ENCODE measurements at regions not wholly inside any gene's neighbourhood (a gene's known extent, or its start where the extent isn't known, plus 50 kb on each side); places are given as distances from the start of the nearest gene placed in this dataset.

DNA sequence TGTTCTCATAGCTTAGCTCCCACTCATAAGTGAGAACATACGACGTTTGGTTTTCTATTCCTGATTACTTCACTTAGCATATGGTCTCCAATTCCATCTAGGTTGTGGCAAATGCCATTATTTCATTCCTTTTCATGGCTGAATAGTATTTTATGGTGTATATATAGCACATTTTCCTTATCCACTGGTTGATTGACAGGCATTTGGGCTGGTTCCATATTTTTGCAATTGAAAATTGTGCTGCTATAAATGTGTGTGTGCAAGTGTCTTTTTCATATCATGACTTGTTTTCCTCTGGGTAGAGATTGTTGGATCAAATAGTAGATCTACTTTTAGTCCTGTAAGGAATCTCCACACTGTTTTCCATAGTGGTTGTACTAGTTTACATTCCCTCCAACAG lies 133.0 kb upstream of the TAB2 start:
- H3K36me3 ChIP-seq, result no peaks in the 10 kb centered on the region
- no peaks in the 10 kb centered on the region for H3K4me1 ChIP-seq
- no peak overlapping the region for H3K27ac ChIP-seq
- H3K27me3 ChIP-seq, result no peaks in the 10 kb centered on the region
- ATAC-seq (no peak), DNase-seq (no peak)
- intact Hi-C loops (cut with DNase I), result no loop called here
- WGBS, 4 donors, result 90 to 97% (median 93%) methylated on average over 2 of the region's 2 CpGs
- H3K4me3 ChIP-seq, result no peak overlapping the region
- TF ChIP-seq, protein P1, sequence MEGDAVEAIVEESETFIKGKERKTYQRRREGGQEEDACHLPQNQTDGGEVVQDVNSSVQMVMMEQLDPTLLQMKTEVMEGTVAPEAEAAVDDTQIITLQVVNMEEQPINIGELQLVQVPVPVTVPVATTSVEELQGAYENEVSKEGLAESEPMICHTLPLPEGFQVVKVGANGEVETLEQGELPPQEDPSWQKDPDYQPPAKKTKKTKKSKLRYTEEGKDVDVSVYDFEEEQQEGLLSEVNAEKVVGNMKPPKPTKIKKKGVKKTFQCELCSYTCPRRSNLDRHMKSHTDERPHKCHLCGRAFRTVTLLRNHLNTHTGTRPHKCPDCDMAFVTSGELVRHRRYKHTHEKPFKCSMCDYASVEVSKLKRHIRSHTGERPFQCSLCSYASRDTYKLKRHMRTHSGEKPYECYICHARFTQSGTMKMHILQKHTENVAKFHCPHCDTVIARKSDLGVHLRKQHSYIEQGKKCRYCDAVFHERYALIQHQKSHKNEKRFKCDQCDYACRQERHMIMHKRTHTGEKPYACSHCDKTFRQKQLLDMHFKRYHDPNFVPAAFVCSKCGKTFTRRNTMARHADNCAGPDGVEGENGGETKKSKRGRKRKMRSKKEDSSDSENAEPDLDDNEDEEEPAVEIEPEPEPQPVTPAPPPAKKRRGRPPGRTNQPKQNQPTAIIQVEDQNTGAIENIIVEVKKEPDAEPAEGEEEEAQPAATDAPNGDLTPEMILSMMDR (IDR thresholded peaks at IDR 0.05), result no peak
- no peak for TF ChIP-seq POLR2A (IDR thresholded peaks at IDR 0.05)
- H3K9me3 ChIP-seq, result peaks cover 0 to 26% (median 1%) of the 10 kb centered on the region in 12 donors

GRCh38 chr6:149185799-149186357 lies 131.6 kb upstream of the TAB2 start:
- 91 to 93% (median 91%) methylated on average over 7 of the region's 7 CpGs for WGBS, 4 donors
- Histone ChIP-seq H3K36me3 (no peaks in the 10 kb centered on the region), H3K4me1 (no peaks in the 10 kb centered on the region), H3K9me3 (peaks cover 0 to 26% (median 1%) of the 10 kb centered on the region in 12 donors), H3K4me3 (no peak overlapping the region), H3K27me3 (peaks cover 0 to 4% (median 0%) of the 10 kb centered on the region in 9 donors), H3K27ac (no peak overlapping the region)
- TF ChIP-seq, protein P1 (IDR thresholded peaks at IDR 0.05), result no peak
- no peak for TF ChIP-seq POLR2A (IDR thresholded peaks at IDR 0.05)
- ATAC-seq (no peak), DNase-seq (no peak)
- intact Hi-C loops (cut with DNase I), result no loop called here

- DNase-seq (no peak), ATAC-seq (no peak)
- intact Hi-C loops (cut with DNase I), result no loop called here
- Histone ChIP-seq H3K4me1 (no peaks in the 10 kb centered on the region), H3K36me3 (no peaks in the 10 kb centered on the region), H3K27ac (no peak overlapping the region), H3K27me3 (peaks cover 0 to 4% (median 0%) of the 10 kb centered on the region in 9 donors), H3K4me3 (no peak overlapping the region), H3K9me3 (peaks cover 0 to 26% (median 1%) of the 10 kb centered on the region in 12 donors)
- no peak for TF ChIP-seq POLR2A (IDR thresholded peaks at IDR 0.05)
- TF ChIP-seq, protein P1 (IDR thresholded peaks at IDR 0.05), result no peak
- 90 to 93% (median 92%) methylated on average over 2 of the region's 2 CpGs for WGBS, 4 donors
These were observed 130.6 kb upstream of the TAB2 start for GRCh38 chr6:149186873-149187272.

DNA sequence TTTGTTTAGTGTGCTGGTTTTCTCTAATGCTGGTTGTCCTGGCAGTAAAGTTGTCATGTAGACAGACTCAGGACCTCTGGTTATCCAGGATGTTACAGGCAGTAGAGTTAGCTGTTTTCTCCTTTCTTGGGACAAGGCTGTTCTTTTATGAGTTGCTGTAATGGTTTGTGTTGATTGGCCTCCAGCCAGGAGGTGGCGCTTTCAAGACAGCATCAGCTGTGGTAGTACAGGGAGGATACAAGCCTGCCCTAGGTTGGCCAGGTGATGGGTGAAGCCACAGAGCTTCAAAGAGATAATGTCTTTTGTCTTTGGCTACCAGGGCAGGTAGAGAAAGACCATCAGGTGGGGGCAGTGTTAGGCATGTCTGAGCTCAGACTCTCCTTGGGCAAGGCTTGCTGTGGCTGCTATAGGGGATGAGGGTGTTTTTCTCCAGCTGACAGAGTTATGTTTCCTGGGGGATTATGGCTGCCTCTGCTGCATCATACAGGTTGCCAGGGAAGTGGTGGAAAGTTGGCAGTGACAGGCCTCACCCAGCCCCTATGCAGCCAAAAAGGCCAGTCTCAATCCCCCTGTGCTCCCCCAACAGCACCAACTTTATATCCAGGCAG lies 127.2 kb upstream of the TAB2 start:
- ATAC-seq (no peak), DNase-seq (peak in 1 of 5 donors; percentile 32)
- no peak for TF ChIP-seq POLR2A (IDR thresholded peaks at IDR 0.05)
- TF ChIP-seq, protein P1 (IDR thresholded peaks at IDR 0.05), result no peak
- WGBS, 4 donors, result 73 to 86% (median 80%) methylated on average over 1 of the region's 1 CpG
- intact Hi-C loops (cut with DNase I), result no loop called here
- Histone ChIP-seq H3K4me3 (no peak overlapping the region), H3K36me3 (no peaks in the 10 kb centered on the region), H3K27me3 (peaks cover 0 to 4% (median 0%) of the 10 kb centered on the region in 9 donors), H3K27ac (no peak overlapping the region), H3K9me3 (peaks cover 0 to 15% (median 1%) of the 10 kb centered on the region in 12 donors), H3K4me1 (peaks cover 0 to 6% (median 0%) of the 10 kb centered on the region in 12 donors)
